DOHH2 (cell line): ENCODE measurements at regions not wholly inside any gene's neighbourhood (a gene's known extent, or its start where the extent isn't known, plus 50 kb on each side); places are given as distances from the start of the nearest gene placed in this dataset.

ENCODE experiments used
- H3F3A ChIP-seq: fragments of 200-600 bp; sonication (generic), shearing (Covaris generic); 2 replicates; pipeline ENCODE4 v1.6.0; 2016; ENCODE audit warnings: antibody characterized with exemption, mild to moderate bottlenecking; ENCODE audit not compliant: control insufficient read depth, insufficient read depth
- H3K27ac ChIP-seq: fragments of 200-600 bp; sonication (generic); 2 replicates; pipeline ENCODE4 v1.5.1; 2014; ENCODE audit warnings: low read depth, mild to moderate bottlenecking, low read length, moderate library complexity
- H3K27me3 ChIP-seq: fragments of 200-600 bp; sonication (generic); 2 replicates; pipeline ENCODE4 v1.6.1; 2014; ENCODE audit warnings: mild to moderate bottlenecking, low read length, mixed read lengths; ENCODE audit not compliant: control insufficient read depth
- H3K36me3 ChIP-seq: fragments of 200-600 bp; sonication (generic); 2 replicates; pipeline ENCODE4 v1.6.1; 2014; ENCODE audit warnings: mild to moderate bottlenecking, low read length, moderate library complexity, mixed read lengths; ENCODE audit not compliant: control insufficient read depth
- H3K4me1 ChIP-seq: fragments of 200-600 bp; sonication (generic); 2 replicates; pipeline ENCODE4 v1.6.1; 2014; ENCODE audit warnings: mild to moderate bottlenecking, low read length, mixed read lengths; ENCODE audit not compliant: control insufficient read depth
- H3K4me2 ChIP-seq: fragments of 200-600 bp; sonication (generic); 2 replicates; pipeline ENCODE4 v1.6.0; 2014; ENCODE audit warnings: mild to moderate bottlenecking, low read length, moderate library complexity
- H3K4me3 ChIP-seq: fragments of 200-600 bp; sonication (generic); 2 replicates; pipeline ENCODE4 v1.5.1; 2014; ENCODE audit warnings: mild to moderate bottlenecking, low read length, mixed read lengths
- H3K79me2 ChIP-seq: fragments of 200-600 bp; sonication (generic); 2 replicates; pipeline ENCODE4 v1.6.1; 2014; ENCODE audit warnings: mild to moderate bottlenecking, low read length, mixed read lengths; ENCODE audit not compliant: control insufficient read depth
- H3K9me2 ChIP-seq: fragments of 200-600 bp; sonication (generic); replicated peaks from 2 replicates; pipeline ENCODE4 v1.6.1; 2014; ENCODE audit warnings: mild to moderate bottlenecking, low read length, mixed read lengths; ENCODE audit not compliant: control insufficient read depth
- H3K9me3 ChIP-seq: fragments of 200-600 bp; sonication (generic); 2 replicates; pipeline ENCODE4 v1.6.1; 2014; ENCODE audit warnings: antibody characterized with exemption, low read length, mixed read lengths; ENCODE audit not compliant: control insufficient read depth, insufficient read depth
- H4K20me1 ChIP-seq: fragments of 200-600 bp; sonication (generic); 2 replicates; pipeline ENCODE4 v1.6.0; 2014; ENCODE audit warnings: low read depth, mild to moderate bottlenecking, antibody characterized with exemption, low read length, moderate library complexity; ENCODE audit not compliant: control insufficient read depth, insufficient read depth
- EZH2phosphoT487 ChIP-seq: fragments of 200-600 bp; sonication (generic); IDR thresholded peaks from 2 replicates; pipeline ENCODE4 v1.6.1; 2017; ENCODE audit warnings: borderline replicate concordance, mild to moderate bottlenecking, antibody characterized with exemption, low read length, moderate library complexity, mixed read lengths
- TF ChIP-seq, protein P1 (sequence below): fragments of 200-600 bp; sonication (generic); IDR thresholded peaks from one replicate; pipeline ENCODE4 v1.5.1; 2014; ENCODE audit warnings: antibody characterized with exemption, mild to moderate bottlenecking, low read depth, low read length; ENCODE audit not compliant: poor library complexity, severe bottlenecking

GRCh38 chr9:104980039-104980654 lies 52.2 kb upstream of the ABCA1 start:
- TF ChIP-seq, protein P1, sequence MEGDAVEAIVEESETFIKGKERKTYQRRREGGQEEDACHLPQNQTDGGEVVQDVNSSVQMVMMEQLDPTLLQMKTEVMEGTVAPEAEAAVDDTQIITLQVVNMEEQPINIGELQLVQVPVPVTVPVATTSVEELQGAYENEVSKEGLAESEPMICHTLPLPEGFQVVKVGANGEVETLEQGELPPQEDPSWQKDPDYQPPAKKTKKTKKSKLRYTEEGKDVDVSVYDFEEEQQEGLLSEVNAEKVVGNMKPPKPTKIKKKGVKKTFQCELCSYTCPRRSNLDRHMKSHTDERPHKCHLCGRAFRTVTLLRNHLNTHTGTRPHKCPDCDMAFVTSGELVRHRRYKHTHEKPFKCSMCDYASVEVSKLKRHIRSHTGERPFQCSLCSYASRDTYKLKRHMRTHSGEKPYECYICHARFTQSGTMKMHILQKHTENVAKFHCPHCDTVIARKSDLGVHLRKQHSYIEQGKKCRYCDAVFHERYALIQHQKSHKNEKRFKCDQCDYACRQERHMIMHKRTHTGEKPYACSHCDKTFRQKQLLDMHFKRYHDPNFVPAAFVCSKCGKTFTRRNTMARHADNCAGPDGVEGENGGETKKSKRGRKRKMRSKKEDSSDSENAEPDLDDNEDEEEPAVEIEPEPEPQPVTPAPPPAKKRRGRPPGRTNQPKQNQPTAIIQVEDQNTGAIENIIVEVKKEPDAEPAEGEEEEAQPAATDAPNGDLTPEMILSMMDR = no peak
- TF ChIP-seq EZH2phosphoT487 = no peak
- Histone ChIP-seq H3K4me1 (peaks cover 7% of the 10 kb centered on the region), H3K9me3 (no peaks in the 10 kb centered on the region), H4K20me1 (no peaks in the 10 kb centered on the region), H3K27ac (no peak overlapping the region), H3K36me3 (no peaks in the 10 kb centered on the region), H3K27me3 (no peaks in the 10 kb centered on the region), H3F3A (no peaks in the 10 kb centered on the region), H3K4me2 (no peak overlapping the region), H3K9me2 (no peaks in the 10 kb centered on the region), H3K79me2 (no peaks in the 10 kb centered on the region), H3K4me3 (no peak overlapping the region)

DNA sequence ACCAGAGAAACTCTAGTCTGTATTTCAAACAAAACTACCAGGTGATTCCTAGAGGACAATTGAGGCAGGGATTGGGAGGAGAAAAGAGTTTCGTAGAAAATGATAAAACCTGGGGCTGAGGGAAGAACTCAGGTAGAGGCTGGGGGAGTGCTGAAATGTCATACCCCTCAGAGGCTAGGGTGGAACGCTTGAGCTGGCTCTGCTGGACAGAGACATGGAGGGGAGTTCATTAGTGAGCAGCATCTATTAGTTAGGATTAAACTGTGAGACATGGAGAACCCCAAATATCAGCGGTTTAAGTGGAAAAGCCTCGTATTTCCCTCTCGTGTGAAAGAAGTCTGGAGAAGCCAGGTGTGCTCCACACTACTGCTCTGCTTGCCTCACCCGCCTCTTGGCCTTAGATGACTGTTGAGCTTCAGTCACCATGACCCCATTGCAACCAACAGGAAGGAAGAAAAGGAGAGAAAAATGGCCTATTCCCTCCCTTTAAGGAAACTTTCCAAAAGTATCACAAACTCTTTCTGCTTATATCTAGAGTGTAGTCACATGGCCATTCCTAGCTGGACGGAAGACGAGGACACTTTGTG lies 53.7 kb upstream of the ABCA1 start:
- no peak overlapping the region for H3K27ac ChIP-seq
- H3F3A ChIP-seq = no peaks in the 10 kb centered on the region
- no peaks in the 10 kb centered on the region for H3K79me2 ChIP-seq
- no peaks in the 10 kb centered on the region for H3K36me3 ChIP-seq
- no peak overlapping the region for H3K4me3 ChIP-seq
- TF ChIP-seq, protein P1 = no peak
- TF ChIP-seq EZH2phosphoT487 = no peak
- no peaks in the 10 kb centered on the region for H3K9me3 ChIP-seq
- H3K4me2 ChIP-seq = no peak overlapping the region
- no peaks in the 10 kb centered on the region for H3K27me3 ChIP-seq
- no peaks in the 10 kb centered on the region for H4K20me1 ChIP-seq
- H3K9me2 ChIP-seq = no peaks in the 10 kb centered on the region
- peaks cover 18% of the 10 kb centered on the region for H3K4me1 ChIP-seq

GRCh38 chr9:104982543-104982942 lies 54.6 kb upstream of the ABCA1 start:
- Histone ChIP-seq H3K27me3 (no peaks in the 10 kb centered on the region), H3K9me2 (no peaks in the 10 kb centered on the region), H3K9me3 (no peaks in the 10 kb centered on the region), H3K79me2 (no peaks in the 10 kb centered on the region), H3K36me3 (no peaks in the 10 kb centered on the region), H4K20me1 (no peaks in the 10 kb centered on the region), H3K4me3 (no peak overlapping the region), H3K27ac (no peak overlapping the region), H3K4me2 (no peak overlapping the region), H3K4me1 (peaks cover 19% of the 10 kb centered on the region), H3F3A (no peaks in the 10 kb centered on the region)
- TF ChIP-seq, protein P1 = no peak
- no peak for TF ChIP-seq EZH2phosphoT487
